ENCODE measurements at regions not wholly inside any gene's neighbourhood (a gene's known extent, or its start where the extent isn't known, plus 50 kb on each side); places are given as distances from the start of the nearest gene placed in this dataset.

DNA sequence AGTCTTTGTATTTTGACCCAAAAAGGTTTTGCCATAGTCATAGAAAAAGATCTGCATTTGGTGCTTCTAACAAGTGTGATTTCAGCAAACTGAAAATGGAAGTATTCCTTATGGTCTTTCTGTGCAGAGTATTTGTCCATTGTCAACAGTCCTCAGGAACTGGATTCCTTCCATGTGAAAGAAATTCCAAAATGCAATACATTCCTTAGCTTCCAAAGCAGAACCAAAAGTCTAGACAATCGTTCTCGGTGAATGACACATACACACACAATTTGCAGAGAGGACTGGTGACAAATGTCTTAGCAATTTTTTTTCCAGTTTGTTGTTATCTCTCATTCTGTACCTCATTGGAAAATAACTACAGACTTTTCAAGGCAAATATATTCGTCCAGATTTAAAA is 562.2 kb upstream of the SLIT2 start:
- TF ChIP-seq, protein P1, sequence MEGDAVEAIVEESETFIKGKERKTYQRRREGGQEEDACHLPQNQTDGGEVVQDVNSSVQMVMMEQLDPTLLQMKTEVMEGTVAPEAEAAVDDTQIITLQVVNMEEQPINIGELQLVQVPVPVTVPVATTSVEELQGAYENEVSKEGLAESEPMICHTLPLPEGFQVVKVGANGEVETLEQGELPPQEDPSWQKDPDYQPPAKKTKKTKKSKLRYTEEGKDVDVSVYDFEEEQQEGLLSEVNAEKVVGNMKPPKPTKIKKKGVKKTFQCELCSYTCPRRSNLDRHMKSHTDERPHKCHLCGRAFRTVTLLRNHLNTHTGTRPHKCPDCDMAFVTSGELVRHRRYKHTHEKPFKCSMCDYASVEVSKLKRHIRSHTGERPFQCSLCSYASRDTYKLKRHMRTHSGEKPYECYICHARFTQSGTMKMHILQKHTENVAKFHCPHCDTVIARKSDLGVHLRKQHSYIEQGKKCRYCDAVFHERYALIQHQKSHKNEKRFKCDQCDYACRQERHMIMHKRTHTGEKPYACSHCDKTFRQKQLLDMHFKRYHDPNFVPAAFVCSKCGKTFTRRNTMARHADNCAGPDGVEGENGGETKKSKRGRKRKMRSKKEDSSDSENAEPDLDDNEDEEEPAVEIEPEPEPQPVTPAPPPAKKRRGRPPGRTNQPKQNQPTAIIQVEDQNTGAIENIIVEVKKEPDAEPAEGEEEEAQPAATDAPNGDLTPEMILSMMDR (IDR thresholded peaks at IDR 0.05) = no peak
- TF ChIP-seq POLR2A (IDR thresholded peaks at IDR 0.05) = no peak
- TF ChIP-seq POLR2AphosphoS5 (IDR thresholded peaks at IDR 0.05) = no peak
- TF ChIP-seq EP300 (IDR thresholded peaks at IDR 0.05; ENCODE audit: low read depth) = no peak

Measured in transverse colon (tissue), 4 donors.